ENCODE measurements at regions not wholly inside any gene's neighbourhood (a gene's known extent, or its start where the extent isn't known, plus 50 kb on each side); places are given as distances from the start of the nearest gene placed in this dataset.

GRCh38 chr22:11598492-11599440 is 3929.2 kb upstream of the OR11H1 start:
- Histone ChIP-seq H3K79me1 (ENCODE audit: low read depth, low read length) (no peaks in the 10 kb centered on the region), H2BK12ac (ENCODE audit: low read depth, low read length) (no peak overlapping the region), H3K4ac (replicated peaks; ENCODE audit: insufficient read length, low read depth, low read length) (no peak overlapping the region), H2BK5ac (ENCODE audit: low read depth, low read length) (no peak overlapping the region), H3K36me3 (ENCODE audit: control insufficient read depth in 2 of 4, insufficient read depth in 4 of 4, low read length in 3 of 4) (peaks cover 0 to 7% (median 0%) of the 10 kb centered on the region in 4 experiments; a peak in 1 of 8 replicates), H3K9me3 (ENCODE audit: insufficient read depth in 2 of 2, low read depth in 1 of 2, low read length in 1 of 2) (peaks cover 55 to 70% of the 10 kb centered on the region in 2 experiments), H4K20me1 (replicated peaks in 1 of 2; ENCODE audit: control insufficient read depth in 1 of 2, insufficient read depth in 2 of 2, low read length in 2 of 2) (no peaks in the 10 kb centered on the region), H2BK15ac (ENCODE audit: low read length) (no peak overlapping the region), H3K9ac (replicated peaks in 1 of 4; ENCODE audit: extremely low read depth in 1 of 4, low read depth in 3 of 4, low read length in 3 of 4) (no peak overlapping the region), H4K5ac (ENCODE audit: insufficient read length, low read depth, low read length) (no peak overlapping the region), H3K18ac (ENCODE audit: extremely low read depth, low read length) (no peak overlapping the region), H2AFZ (ENCODE audit: low read length) (no peak overlapping the region), H3K4me1 (replicated peaks in 1 of 4; ENCODE audit: control insufficient read depth in 3 of 4, insufficient read depth in 4 of 4, low read length in 3 of 4) (no peaks in the 10 kb centered on the region), H4K91ac (replicated peaks; ENCODE audit: insufficient read length, low read length) (no peak overlapping the region), H3K79me2 (ENCODE audit: control insufficient read depth in 1 of 2, insufficient read depth in 2 of 2, low read length in 2 of 2) (no peaks in the 10 kb centered on the region), H3K23me2 (ENCODE audit: low read depth, low read length) (peaks cover 2% of the 10 kb centered on the region; the same call in 1 of the 2 replicates), H3K4me3 (ENCODE audit: extremely low read depth in 1 of 4, insufficient read depth in 2 of 4, low read depth in 3 of 4, low read length in 4 of 4) (no peak overlapping the region), H4K8ac (ENCODE audit: extremely low read depth, insufficient read depth, low read length) (no peak overlapping the region), H2BK120ac (replicated peaks; ENCODE audit: low read depth, low read length) (no peak overlapping the region), H3K4me2 (ENCODE audit: insufficient read depth in 1 of 2, low read depth in 2 of 2, low read length in 2 of 2) (no peak overlapping the region), H3K23ac (ENCODE audit: insufficient read length) (no peak overlapping the region), H3K56ac (replicated peaks; ENCODE audit: insufficient read length, low read depth, low read length) (no peak overlapping the region), H3K27me3 (replicated peaks in 1 of 4; ENCODE audit: control insufficient read depth in 3 of 4, extremely low read depth in 1 of 4, insufficient read depth in 3 of 4, low read length in 3 of 4) (no peaks in the 10 kb centered on the region), H3K27ac (ENCODE audit: low read depth, low read length) (no peak overlapping the region), H2BK20ac (ENCODE audit: low read length) (no peak overlapping the region), H2AK5ac (ENCODE audit: low read depth, low read length) (no peak overlapping the region), H3K14ac (ENCODE audit: insufficient read length) (no peak overlapping the region)
- ChIA-PET CTCF (ENCODE audit: partially characterized antibody) (no interaction called here), POLR2A (ENCODE audit: partially characterized antibody) (no interaction called here)
- DNase-seq (ENCODE audit: low read depth in 1 of 2, low spot score in 2 of 2) (no peak), FAIRE-seq (no peak)
- 90 to 100% methylated on average over 1 to 44 of the region's 44 CpGs for WGBS, 2 experiments (ENCODE audit: extremely low coverage in 1 of 2, insufficient coverage in 1 of 2, insufficient read length in 1 of 2, insufficient replicate concordance in 2 of 2, low coverage in 1 of 2, low lambda C conversion rate in 2 of 2, missing lambda C conversion rate in 1 of 2)
- TF ChIP-seq RNF2 (IDR thresholded peaks at IDR 0.05; ENCODE audit: borderline replicate concordance, low read depth, low read length, missing control alignments, poor library complexity, severe bottlenecking) (no peak), KDM1A (IDR thresholded peaks at IDR 0.05; ENCODE audit: borderline replicate concordance, low read length) (no peak), SP4 (IDR thresholded peaks at IDR 0.05; ENCODE audit: low read length) (no peak), BACH1 (IDR thresholded peaks at IDR 0.05; ENCODE audit: low read length) (no peak), CREB1 (IDR thresholded peaks at IDR 0.05) (no peak), TAF7 (optimal IDR thresholded peaks at IDR 0.05; ENCODE audit: borderline replicate concordance, low read depth, low read length) (no peak), SIRT6 (IDR thresholded peaks at IDR 0.05; ENCODE audit: low read length) (no peak), TEAD4 (IDR thresholded peaks at IDR 0.05; ENCODE audit: low read depth, low read length) (no peak), RXRA (IDR thresholded peaks at IDR 0.05; ENCODE audit: insufficient read depth, low read depth, low read length) (no peak), SAP30 (IDR thresholded peaks at IDR 0.05; ENCODE audit: insufficient read depth, insufficient replicate concordance, low read length) (no peak), SP2 (IDR thresholded peaks at IDR 0.05; ENCODE audit: low read length) (no peak), HDAC2 (IDR thresholded peaks at IDR 0.05; ENCODE audit: borderline replicate concordance in 1 of 2, low read depth in 2 of 2, low read length in 2 of 2) (no peak), GTF2F1 (IDR thresholded peaks at IDR 0.05; ENCODE audit: borderline replicate concordance, low read depth, low read length) (no peak)

Data from H1 (cell line).